Right ventricle myocardium superior (tissue), 1 donor: ENCODE measurements at regions not wholly inside any gene's neighbourhood (a gene's known extent, or its start where the extent isn't known, plus 50 kb on each side); places are given as distances from the start of the nearest gene placed in this dataset.

ENCODE experiments used
- ATAC-seq: fragments of 200-7000 bp; cut with Tn5 transposase; one replicate; pipeline ENCODE4 v1.9.1; 2020; ENCODE audit warnings: mild to moderate bottlenecking; ENCODE audit not compliant: poor library complexity
- DNase-seq: peaks from one replicate; pipeline ENCODE4 v3.0.0-alpha.2; 2020
- intact Hi-C: fragments of 100-400 bp; cut with DNase I; formaldehyde crosslinking; loops from one replicate; pipeline ENCODE4 v1.11.2; 2022
- donor health status: DM: no; HTN: yes; CAD: no; lungs with severe emphysema.

DNA sequence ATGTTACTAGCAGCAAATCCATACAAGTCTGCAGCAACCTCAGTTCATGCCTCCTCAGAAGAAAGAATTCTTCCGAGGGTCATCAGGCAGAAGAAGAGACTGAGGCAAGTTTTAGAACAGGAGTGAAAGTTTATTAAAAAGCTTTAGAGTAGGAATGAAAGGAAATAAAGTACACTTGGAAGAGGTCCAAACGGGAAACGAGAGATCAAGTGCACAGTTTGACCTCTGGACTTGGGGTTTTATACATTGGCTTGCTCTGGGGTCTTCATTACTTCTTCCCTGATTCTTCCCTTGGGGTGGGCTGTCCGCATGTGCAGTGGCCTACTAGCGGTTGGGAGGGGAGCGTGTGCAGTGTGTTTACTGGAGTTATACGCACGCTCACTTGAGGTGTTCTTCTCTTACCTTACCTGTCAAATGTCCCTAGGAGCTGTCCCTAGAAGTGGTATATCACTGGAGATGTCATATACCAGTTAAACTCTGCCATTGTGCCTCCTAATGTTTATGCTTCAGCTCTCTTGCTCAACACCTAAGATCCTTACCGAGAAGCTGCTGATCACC lies 372.8 kb upstream of the KITLG start:
- ATAC-seq (no peak), DNase-seq (no peak)
- intact Hi-C loops, result no loop called here

DNA sequence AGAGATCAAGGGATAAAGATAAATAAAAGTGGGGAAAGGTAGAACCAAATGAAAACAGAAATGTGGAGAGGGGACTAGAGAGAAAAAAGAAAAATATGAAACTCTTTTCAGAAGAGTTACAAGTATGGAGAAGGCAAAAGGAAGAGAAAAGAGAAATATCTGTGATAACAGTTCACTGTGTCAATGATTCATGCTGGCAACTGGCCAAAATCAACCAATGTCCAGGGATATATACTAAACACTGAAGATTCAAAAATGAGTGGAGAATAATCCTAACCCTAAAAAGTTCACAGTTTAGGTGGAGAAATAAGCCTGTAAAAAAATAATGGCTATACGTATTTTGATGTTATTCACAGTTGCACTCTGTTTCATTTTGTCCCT lies 372.3 kb upstream of the KITLG start:
- ATAC-seq (no peak), DNase-seq (no peak)
- intact Hi-C loops, result no loop called here

- intact Hi-C loops, result no loop called here
- no peak for ATAC-seq
Observed at GRCh38 chr12:88951860-88952561, 371.7 kb upstream of the KITLG start.

DNA sequence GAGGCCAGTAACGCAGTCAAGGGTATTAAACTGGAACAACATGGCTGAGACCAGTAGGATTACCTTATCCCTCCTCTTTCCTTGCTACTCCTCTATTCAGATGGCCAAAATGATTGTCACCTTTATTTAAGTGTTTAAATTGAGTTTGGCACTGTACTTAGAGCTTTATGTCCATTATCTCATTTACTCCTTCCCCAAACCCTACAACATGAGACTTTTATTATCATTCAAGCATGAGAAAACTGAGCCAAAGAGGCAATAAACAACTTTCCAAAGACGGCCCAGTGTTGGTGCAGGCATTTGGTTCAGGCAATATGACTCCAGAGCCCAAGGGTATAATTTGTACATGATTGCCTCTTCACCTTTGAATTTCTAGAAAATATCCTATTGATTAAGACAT lies 370.9 kb upstream of the KITLG start:
- DNase-seq, result no peak
- intact Hi-C loops, result no loop called here
- ATAC-seq, result no peak

More at GRCh38 chr12:88951860-88952561, 371.7 kb upstream of the KITLG start:
- no peak for DNase-seq

DNA sequence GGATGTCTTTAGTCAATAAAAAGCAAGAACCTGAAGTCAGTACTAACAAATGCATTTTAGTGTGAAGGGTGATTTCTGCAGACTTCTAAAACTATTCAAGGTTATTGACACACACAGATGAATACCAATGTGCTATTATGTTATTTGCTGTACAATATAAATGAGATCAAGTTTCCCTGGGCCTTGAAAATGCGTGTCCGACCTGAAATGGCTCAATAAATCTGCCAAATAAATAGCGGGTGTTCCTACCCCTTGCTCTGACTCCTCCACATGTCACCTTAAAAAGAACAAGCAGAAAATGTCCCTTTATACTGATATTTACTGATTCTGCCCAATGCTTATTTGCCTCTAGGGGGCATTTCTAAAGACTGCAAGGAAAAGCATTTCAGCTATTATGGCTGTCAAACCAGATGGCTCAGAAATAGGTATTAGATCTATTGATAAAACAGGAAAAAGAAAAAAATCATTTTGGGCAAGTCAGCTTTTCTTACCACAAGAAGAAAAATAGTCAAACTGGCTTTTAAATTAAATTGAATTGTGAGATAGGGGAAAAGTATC lies 367.3 kb upstream of the KITLG start:
- intact Hi-C loops, result no loop called here
- DNase-seq, result no peak
- ATAC-seq, result no peak

GRCh38 chr12:88946372-88946997 lies 366.2 kb upstream of the KITLG start:
- ATAC-seq (peak; percentile 36), DNase-seq (no peak)
- intact Hi-C loops, result no loop called here

- no peak for DNase-seq
- no peak for ATAC-seq
- intact Hi-C loops, result no loop called here
Observed at GRCh38 chr12:88945051-88945732, 364.9 kb upstream of the KITLG start.

- intact Hi-C loops, result no loop called here
Observed at GRCh38 chr12:88944397-88944796, 364.1 kb upstream of the KITLG start.

DNA sequence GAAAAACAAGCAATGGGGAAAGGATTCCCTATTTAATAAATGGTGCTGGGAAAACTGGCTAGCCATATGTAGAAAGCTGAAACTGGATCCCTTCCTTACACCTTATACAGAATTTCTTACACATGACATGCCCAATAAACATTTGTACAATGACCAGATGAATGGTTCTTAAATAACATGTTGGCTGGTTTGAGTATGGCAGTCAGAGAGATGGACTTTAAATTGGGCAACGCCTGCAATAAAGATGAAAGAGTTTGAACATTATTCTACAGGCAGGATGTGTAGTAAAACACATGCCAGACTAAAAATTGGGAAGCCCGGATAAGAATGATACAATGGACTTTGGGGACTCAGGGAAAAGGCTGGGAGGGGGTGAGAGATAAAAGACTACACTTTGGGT lies 360.6 kb upstream of the KITLG start:
- ATAC-seq (no peak), DNase-seq (no peak)
- intact Hi-C loops, result no loop called here

More at GRCh38 chr12:88944397-88944796, 364.1 kb upstream of the KITLG start:
- DNase-seq (no peak), ATAC-seq (no peak)

- DNase-seq (no peak), ATAC-seq (no peak)
- intact Hi-C loops, result no loop called here
Observed at GRCh38 chr12:88935856-88936255, 355.6 kb upstream of the KITLG start.

- intact Hi-C loops, result no loop called here
- ATAC-seq (no peak), DNase-seq (no peak)
Observed at GRCh38 chr12:88934163-88934747, 354.0 kb upstream of the KITLG start.

DNA sequence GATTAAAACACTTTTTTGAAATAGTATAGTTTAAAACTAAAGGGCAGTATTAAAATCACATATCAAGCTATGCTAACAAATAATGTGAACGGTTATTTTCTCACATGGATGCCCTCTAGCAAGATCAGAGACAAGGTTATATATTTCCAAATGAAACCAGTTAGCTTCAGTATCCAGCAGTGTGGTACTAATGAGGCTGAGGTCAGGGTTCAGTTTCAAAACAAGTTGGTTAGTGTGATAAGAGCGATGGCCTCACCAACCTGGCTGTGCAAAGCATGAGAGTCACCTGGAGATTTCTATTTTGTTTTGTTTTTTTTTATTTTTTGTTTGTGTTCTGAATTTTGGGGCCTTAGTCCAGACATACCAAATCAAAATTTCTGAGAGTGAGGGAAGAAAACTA lies 352.2 kb upstream of the KITLG start:
- ATAC-seq, result no peak

GRCh38 chr12:88931598-88931997 lies 351.3 kb upstream of the KITLG start:
- ATAC-seq (no peak), DNase-seq (no peak)
- intact Hi-C loops, result no loop called here

More for the DNA sequence above, 352.2 kb upstream of the KITLG start:
- intact Hi-C loops, result no loop called here
- DNase-seq, result no peak

DNA sequence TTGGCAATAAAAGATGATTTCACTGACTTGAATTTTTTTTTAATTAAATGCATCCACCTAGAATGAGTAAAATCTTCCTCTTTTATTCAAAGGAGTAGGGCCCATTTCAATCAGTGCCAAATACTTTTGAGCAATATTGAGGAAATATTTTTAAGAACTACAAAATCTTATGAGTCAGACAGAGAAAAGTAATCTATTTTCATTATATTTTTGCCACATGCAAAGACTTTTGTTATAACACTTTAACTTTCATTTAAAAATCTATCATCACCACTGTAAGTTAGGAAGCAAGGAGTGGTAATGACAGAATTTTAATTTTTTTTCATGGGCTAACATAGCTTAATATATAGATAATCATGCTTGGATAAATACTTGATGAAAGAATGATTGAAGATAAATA lies 345.2 kb upstream of the KITLG start:
- ATAC-seq, result no peak
- DNase-seq, result no peak
- intact Hi-C loops, result no loop called here

- intact Hi-C loops, result no loop called here
- ATAC-seq, result no peak
- DNase-seq, result no peak
Observed at GRCh38 chr12:88924162-88924561, 343.9 kb upstream of the KITLG start.

- no peak for ATAC-seq
- intact Hi-C loops, result no loop called here
Observed at GRCh38 chr12:88923631-88924030, 343.4 kb upstream of the KITLG start.

DNA sequence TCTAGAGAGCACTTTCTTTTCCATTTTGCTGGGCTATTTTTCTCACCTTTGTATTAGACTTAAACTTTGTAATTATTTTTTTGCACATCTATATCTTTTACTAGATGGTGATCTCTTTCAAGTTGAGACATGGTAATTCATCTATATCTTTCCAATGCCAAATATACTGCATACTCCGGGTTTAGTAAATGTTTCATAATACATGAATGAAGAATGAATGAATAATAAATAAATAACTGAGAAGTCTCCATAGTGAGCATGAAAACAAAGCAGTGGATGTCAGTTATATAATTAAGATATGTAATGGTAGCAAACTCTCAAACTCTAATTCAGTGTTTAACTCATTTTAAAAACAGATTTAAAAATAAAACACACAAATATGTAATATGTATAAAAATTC lies 342.5 kb upstream of the KITLG start:
- ATAC-seq, result no peak
- intact Hi-C loops, result no loop called here

More at GRCh38 chr12:88923631-88924030, 343.4 kb upstream of the KITLG start:
- DNase-seq, result no peak

DNA sequence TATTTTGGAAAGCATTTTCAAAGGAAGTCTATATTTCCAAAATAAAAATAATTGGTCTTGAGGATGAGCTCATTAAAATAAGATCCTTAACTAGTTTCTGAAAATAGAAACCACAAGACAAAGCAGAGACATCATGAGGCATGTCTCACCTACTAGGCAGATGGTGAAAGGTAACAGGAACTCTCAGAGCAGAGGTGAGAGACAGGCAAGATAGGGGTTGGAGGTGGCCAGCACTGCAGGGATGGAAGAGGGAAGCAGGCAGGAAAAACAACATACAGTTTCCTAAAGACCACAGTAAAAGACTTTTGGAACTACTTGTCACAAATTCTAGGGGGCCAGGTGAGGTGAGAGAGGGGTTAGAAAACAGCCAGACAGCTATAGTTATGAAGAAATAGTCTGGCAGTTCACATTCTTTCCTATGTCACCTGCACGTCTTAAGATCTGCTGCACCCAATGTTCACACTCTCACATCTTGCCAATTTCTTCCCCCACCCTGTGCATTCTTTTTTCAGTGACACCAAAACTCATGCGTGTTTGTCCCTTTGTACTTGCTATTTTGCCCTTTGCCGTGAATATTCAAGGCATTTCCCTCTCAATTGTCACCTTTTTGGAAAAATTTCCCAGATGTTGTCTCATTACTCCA lies 341.7 kb upstream of the KITLG start:
- intact Hi-C loops, result no loop called here
- DNase-seq (no peak), ATAC-seq (no peak)

More for the DNA sequence above, 342.5 kb upstream of the KITLG start:
- no peak for DNase-seq

DNA sequence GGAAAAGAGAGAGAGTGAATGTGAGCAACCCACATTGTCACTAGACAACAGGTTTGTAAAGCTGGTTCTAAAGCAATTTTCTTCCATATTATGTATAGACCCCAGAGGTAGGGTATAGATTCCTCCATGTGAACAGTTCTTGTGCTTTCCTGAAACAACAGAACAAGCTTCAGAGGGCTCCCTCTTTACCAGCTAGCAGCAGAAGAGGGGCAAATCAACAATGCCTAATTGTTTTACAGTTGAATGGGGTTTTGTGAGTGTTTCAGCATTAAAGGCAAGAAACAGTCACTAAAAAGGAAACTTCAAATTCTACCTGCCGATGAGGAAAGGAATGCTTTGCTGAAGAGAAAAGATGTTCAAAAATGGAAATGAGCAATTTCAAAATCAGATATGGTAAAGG lies 341.2 kb upstream of the KITLG start:
- intact Hi-C loops, result no loop called here
- DNase-seq (no peak), ATAC-seq (no peak)
